ENCODE measurements at regions not wholly inside any gene's neighbourhood (a gene's known extent, or its start where the extent isn't known, plus 50 kb on each side); places are given as distances from the start of the nearest gene placed in this dataset.
"Not testable (repeated sequence)": the region's sequence is repeated elsewhere in the genome, so short reads cannot be mapped to it uniquely, and the experiment has no call there.

GRCh38 chr7:153524070-153524601, 528.1 kb upstream of the DPP6 start:
- DNase-seq (ENCODE audit: low spot score), result no peak

DNA sequence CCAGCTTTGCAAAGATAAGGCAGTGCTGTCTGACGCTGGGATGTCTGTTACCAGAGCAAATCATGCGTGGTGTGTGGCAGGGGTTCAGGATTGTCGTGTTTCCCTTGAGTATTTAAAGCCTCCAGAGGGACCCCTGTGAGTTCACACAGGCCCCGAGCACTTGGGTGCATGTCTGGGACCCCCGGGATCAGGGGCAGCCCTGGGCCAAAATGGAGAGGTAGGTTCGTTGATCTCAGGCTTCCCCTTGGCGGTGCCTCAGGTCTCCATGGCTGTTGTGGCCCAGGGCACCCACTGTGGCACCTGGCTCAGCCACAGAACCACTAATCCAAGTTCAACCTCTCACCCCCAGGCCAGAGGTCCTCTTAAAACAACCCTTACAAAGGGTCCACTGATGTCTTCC, 523.1 kb upstream of the DPP6 start:
- no peak for DNase-seq (ENCODE audit: low spot score)

DNA sequence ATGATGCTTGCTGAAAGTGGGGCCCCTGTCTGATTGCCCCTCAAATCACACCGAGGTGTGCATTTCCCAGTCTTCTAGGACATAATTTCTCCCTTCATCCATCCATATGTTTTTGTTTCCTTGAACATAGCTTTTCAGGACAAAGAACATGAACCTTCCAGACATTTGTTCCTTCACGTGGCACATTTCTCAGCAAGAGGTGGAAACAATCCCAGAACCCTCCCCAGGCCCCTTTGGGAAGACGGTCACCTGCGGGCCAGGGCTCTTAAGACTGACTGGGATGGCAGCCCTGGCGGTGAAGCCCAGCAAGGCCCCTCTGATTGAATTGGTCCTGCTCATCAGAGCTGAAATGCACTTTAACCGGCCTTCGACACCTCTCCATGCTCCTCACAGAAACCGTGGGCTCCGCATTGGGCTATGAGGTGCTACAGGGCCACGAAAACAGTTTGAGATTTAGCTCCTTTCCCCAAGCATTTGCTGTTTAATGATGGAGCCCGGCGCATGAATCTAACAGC, 522.5 kb upstream of the DPP6 start:
- no peak for DNase-seq (ENCODE audit: low spot score)

DNA sequence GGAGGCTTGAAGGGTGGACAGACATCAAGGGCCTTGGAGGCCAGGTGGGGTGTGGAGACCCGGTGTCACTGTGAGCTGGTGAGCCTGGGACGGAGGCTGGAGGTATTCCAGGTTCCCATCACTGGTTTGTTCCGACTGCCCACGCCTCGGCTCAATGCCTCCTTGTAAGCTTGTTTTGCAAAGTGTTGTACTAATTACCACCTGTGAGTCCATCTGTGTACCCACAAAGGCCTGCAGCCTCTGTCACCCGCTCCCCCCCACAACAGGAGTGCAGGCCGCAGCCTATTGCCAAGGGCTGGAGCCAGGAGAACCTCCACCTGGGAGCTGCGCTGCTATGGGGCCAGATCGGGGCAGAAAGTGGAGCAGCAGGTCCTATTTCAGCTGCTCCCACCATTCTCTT, 521.8 kb upstream of the DPP6 start:
- no peak for DNase-seq (ENCODE audit: low spot score)

DNA sequence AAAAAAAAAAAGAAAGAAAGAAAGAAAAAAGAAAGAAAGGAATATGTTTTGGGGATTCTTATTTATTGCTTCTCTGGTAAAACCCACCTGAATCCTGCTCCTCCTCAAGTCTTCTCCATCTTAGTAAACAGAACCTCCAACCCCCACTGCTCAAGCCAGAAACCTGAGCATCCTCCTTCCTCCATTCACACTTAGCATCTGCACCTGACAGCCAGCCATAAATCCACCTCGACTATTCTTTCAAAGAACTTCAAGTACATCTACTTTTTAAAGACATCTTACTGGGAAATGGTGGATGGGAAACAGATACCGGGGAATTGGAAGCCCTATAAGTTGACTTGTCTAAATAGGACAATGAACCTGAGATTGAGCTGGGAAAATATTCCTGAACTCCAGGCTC, 519.9 kb upstream of the DPP6 start:
- no peak for DNase-seq (ENCODE audit: low spot score)

DNA sequence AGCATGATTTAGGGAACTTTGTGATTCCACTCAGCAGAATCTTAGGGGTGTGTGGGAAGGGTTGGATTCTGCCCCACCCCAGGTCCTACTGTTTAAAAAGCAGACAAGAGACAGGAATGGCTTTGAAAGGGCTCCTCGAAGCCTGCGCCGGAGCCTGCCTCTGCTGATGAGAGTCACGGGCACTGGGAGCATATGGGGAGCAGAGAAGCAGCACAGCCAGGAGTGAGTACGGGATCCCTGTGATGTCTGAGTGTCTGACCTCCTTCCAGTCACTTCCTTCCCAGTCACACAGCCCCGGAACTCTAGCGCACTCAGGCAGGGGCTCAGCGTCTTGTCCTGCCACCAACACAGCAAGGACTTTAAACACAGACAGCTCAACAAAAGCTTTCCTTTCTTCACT, 514.9 kb upstream of the DPP6 start:
- no peak for DNase-seq (ENCODE audit: low spot score)

- no peak for DNase-seq (ENCODE audit: low spot score)
These were observed 510.3 kb upstream of the DPP6 start for GRCh38 chr7:153541903-153542302.

- DNase-seq (ENCODE audit: low spot score), result no peak
These were observed 509.0 kb upstream of the DPP6 start for GRCh38 chr7:153543232-153543631.

DNA sequence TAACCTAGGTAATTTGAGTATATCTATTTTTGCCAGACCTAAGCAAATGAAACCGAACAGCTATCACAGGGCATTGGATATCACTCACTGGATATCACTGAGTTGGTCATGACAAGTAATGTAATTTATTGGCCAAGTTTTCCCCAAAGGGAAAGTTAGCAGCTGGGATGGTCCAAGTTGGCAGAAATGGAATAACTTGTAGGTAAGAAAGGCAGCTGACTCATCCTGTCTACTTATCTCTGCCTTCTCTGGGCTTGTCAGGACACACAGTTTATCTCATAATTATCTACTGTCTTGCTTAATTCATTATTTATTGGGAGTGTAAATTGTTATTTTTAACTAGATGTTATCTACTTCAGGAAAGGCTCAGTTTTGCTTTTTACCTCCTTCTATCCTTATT, 502.0 kb upstream of the DPP6 start:
- DNase-seq (ENCODE audit: low spot score), result no peak

- DNase-seq (ENCODE audit: low spot score), result no peak
These were observed 487.8 kb upstream of the DPP6 start for GRCh38 chr7:153564391-153564790.

GRCh38 chr7:153566324-153566723, 485.9 kb upstream of the DPP6 start:
- DNase-seq (ENCODE audit: low spot score), result no peak

DNA sequence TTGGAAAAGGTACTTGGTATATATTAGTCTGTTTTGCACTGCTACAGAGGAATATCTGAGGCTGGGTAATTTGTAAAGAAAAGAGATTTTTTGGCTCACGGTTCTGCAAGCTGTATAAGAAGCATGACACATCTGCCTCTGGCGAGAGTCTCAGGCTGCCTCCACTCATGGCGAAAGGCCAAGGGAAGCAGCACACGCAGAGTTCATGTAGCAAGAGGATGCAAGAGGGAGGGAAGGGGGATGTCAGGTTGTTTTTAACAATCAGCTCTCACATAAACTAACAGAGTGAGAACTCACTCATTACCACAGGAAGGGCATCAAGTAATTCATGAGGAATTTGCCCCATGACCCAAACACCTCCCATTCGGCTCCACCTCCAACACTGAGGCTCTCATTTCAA, 484.8 kb upstream of the DPP6 start:
- no peak for DNase-seq (ENCODE audit: low spot score)

DNA sequence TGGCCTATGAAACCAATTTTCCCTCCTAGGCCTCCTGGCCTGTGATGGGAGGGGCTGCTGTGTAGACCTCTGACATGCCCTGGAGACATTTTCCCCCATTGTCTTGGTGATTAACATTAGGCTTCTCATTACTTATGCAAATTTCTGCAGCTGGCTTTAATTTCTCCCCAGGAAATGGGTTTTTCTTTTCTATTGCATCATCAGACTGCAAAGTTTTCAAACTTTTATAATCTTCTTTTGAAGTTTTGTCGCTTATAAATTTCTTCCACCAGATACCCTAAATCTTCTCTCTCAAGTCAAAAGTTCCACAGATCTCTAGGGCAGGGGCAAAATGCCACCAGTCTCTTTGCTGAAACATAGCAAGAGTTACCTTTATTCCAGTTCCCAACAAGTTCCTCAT, 482.7 kb upstream of the DPP6 start:
- not testable (repeated sequence) for DNase-seq (ENCODE audit: low spot score)

DNA sequence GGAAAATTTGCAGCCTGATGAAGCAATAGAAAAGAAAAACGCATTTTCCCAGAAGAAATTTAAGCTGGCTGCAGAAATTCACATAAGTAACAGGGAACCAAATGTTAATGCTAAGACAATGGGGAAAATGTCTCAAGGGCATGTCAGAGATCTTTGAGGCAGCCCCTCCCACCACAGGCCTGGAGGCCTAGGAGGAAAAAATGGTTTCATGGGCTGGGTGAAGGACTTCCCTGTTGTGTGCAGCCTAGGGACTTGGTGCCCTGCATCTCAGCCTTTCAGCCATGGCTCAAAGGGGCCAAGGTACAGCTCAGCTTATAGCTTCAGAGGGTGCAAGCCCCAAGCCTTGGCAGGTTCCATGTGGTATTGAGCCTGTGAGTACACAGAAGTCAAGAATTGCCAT, 476.1 kb upstream of the DPP6 start:
- DNase-seq (ENCODE audit: low spot score), result no peak

DNA sequence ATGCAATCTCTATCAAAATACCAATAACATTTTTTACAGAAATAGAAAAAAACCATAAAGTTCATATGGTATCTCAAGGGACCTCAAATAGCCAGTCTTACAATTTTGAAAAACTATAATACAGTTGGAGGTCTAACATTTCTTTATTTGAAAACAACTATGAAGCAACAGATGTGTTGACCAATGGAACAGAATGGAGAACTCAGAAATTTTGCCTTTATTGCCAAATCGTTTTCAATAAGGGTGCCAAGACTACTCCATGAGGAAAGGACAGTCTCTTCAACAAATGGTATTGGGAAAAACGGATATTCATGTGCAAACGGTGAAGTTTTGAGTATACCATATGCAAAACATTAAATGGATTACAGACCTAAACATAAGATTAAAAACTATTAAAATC, 470.8 kb upstream of the DPP6 start:
- no peak for DNase-seq (ENCODE audit: low spot score)

DNA sequence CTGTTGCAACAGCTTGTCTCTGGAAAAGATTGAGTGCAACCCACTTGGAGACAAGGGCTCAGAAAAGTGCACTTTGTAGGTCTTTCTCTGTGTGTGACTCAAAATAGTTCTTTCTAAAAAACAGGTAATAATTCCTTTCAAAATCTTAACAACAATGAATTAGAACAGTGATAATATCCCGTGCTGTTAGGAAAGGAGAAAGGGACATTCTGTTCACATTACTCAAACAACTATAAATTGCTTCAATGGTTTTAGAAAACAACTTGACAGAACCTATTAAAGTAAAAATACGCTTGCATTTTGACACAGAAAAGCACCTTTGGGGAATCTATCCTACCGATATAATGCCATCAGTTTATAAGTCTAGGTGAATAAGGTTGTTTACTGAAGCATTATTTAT, 468.1 kb upstream of the DPP6 start:
- DNase-seq (ENCODE audit: low spot score), result no peak

GRCh38 chr7:153588586-153588985, 463.6 kb upstream of the DPP6 start:
- DNase-seq (ENCODE audit: low spot score), result no peak

DNA sequence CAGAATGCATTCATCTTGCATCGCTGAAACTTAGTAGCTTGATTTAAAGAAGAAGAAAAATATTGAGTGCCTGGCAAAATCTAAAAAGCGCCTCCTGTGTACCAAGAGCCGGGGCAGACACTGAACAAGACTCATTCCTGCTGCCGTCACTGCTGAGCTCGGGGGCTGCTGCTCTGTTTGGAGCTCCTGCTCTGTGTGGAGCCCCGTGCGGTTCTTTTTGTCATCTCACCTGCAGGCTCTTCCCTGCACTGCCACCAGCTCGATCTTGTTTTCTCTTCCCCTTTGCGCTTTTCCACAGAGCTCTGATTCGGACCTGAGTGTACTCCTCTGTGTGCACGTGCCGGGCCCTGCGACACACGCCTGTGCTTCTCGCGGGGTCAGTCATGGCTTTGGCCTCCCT, 462.1 kb upstream of the DPP6 start:
- DNase-seq (ENCODE audit: low spot score), result no peak

DNA sequence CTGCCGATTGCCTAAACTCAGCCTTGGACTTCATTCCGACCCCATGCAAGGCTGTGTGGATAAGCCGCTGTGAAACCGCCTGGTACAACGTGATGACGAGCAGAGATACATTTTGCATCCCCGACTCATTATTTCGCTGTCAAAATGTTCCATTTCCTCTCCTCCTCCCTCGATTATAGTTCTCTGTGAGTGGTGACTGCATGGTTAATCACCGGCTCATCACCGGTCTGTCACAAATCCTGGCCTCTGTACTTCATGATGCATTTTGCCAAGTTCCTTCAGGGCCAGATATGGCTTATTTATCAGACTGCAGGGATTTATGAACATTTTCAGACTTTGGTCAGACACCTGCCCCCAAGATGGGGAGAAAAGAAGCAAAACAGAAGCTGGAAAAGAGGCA, 461.6 kb upstream of the DPP6 start:
- DNase-seq (ENCODE audit: low spot score), result no peak

DNA sequence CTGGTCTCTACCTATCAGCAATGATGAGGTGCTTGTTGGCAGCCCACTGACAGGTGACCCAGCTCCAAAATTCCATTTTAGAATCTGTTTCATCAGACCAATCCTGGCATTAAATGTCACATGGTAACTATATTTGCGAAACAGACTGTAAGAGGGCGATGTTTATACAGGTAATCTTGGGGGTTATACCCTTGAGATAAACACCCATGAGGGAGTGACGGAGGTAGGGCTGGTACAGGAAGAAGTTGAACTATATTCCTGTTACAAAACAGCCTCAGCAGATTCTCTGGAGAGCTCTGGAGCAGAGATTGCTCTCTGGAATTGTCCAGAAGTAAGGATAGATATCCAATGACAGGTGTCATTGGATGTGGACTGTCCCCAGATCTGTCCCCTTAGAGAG, 444.8 kb upstream of the DPP6 start:
- DNase-seq (ENCODE audit: low spot score), result no peak

DNA sequence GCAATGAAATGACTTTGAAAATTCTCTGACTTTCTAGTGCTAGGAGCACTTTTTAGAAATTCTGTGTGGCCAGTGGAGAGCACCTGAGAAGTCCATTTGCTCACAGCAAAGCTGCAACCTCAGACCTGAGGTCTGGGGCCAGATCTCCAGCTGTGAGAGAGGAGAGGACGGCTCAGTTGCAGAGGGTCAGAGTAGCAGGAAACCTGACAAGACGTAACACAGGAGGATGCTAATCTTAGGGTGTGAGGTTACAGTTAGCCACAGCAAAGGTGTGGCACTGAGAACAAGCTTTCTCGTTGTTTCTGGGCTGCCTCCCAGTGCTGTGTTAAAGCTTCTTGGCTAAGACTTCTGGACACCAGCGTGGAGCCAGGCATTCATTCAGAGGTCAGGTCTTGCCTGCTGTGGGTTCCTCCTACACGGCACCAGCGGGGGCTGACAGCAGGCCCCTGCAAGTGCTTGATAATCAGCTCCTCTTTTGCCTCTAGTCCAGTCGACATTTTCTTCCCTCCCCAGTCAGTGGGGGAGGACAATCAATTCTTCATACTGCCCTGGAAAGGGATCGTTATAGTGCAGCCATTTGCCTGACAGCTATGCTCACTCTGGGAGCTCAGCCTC, 435.4 kb upstream of the DPP6 start:
- no peak for DNase-seq (ENCODE audit: low spot score)

DNA sequence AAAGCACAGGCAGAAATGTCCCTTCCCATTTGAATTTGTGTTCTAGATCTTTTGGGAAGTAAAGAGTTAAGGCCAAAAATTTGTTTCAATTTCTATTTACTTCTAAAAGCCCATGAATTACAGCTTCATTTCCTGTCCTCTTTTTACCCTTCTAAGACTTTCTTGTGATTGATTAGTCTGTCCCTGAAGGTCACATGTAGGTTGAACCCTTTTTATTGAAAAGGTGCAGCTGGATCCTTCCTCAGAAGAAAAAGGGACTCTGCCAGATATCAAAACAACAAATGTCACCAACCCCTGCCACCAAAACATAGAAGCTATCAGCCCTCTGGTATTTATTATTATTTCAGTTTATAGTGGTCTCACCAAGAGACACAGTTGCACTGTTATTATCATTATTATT, 424.9 kb upstream of the DPP6 start:
- no peak for DNase-seq (ENCODE audit: low spot score)

DNA sequence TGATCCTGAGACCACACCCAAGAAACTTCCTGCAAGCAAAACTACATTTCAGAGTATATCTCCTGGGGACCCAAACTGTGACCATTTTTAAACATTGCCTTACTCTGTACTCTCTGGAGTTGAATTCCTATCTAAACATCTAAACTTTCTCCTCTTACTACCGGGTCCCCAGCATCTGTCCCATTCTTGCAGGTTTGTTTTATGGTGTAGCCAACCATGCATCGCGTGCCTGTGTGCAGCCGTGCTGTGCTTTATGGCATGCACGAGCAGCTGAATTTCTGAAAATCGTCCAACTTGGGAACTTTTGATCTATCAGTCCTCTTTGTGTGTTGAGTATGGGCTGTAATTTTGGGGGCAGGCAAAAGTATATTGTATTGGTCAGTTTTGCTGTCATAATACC, 423.8 kb upstream of the DPP6 start:
- no peak for DNase-seq (ENCODE audit: low spot score)

DNA sequence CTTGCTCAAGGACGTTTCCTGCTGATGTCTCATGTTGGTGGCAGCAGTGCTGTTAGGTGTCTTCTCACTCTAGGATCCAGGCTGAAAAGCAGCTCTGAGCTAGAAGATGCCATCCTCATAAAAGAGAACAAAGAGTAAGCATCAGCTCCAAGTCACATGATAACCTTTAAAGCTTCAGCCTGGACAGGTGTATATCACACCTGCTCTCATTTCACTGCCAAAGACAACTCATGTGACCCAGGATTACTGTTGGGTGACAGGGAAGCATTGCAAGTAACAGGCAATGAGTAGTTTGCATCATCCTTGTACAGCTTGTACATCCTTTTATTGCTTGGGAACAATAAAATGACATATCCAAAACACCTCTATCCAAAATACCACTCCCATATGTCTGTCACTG, 423.4 kb upstream of the DPP6 start:
- no peak for DNase-seq (ENCODE audit: low spot score)
